Neural cell (in vitro differentiated cells): ENCODE measurements at regions not wholly inside any gene's neighbourhood (a gene's known extent, or its start where the extent isn't known, plus 50 kb on each side); places are given as distances from the start of the nearest gene placed in this dataset.

ENCODE experiments used
- H2AFZ ChIP-seq: fragments of 200-600, 300-800 bp; sonication (generic), shearing (Covaris generic); 2 replicates; pipeline ENCODE4 v1.6.0; 2014; ENCODE audit warnings: low read depth, mild to moderate bottlenecking, antibody characterized with exemption, low read length, moderate library complexity
- H3F3A ChIP-seq: fragments of 200-600 bp; shearing (Covaris generic); 2 replicates; pipeline ENCODE4 v1.6.1; 2016; ENCODE audit warnings: mild to moderate bottlenecking, moderate library complexity, mixed read lengths, antibody characterized with exemption, low read length; ENCODE audit not compliant: insufficient read depth, poor library complexity, severe bottlenecking
- H3K27ac ChIP-seq: fragments of 200-600, 300-800 bp; sonication (generic), shearing (Covaris generic); 2 replicates; pipeline ENCODE4 v1.5.1; 2014; ENCODE audit warnings: mild to moderate bottlenecking, low read length, moderate library complexity
- H3K27me3 ChIP-seq: fragments of 300-800, 200-600 bp; sonication (generic), shearing (Covaris generic); 2 replicates; pipeline ENCODE4 v1.6.0; 2014; ENCODE audit warnings: mild to moderate bottlenecking, low read depth, low read length, moderate library complexity; ENCODE audit not compliant: insufficient read depth
- H3K36me3 ChIP-seq: fragments of 300-800, 200-600 bp; sonication (generic), shearing (Covaris generic); 2 replicates; pipeline ENCODE4 v1.5.1; 2014; ENCODE audit warnings: mild to moderate bottlenecking, antibody characterized with exemption, low read length, moderate library complexity; ENCODE audit not compliant: insufficient read depth
- H3K4me2 ChIP-seq: fragments of 300-800, 200-600 bp; sonication (generic), shearing (Covaris generic); 2 replicates; pipeline ENCODE4 v1.6.0; 2014; ENCODE audit warnings: mild to moderate bottlenecking, low read length
- H3K4me3 ChIP-seq: fragments of 300-800, 200-600 bp; sonication (generic), shearing (Covaris generic); 2 replicates; pipeline ENCODE4 v1.5.1; 2014; ENCODE audit warnings: mild to moderate bottlenecking, low read length, moderate library complexity
- H3K79me2 ChIP-seq: fragments of 200-600 bp; shearing (Covaris generic); replicated peaks from 2 replicates; pipeline ENCODE4 v1.6.0; 2014; ENCODE audit warnings: mild to moderate bottlenecking, low read length, moderate library complexity; ENCODE audit not compliant: insufficient read depth
- H3K9ac ChIP-seq: fragments of 300-800, 200-600 bp; sonication (generic), shearing (Covaris generic); 2 replicates; pipeline ENCODE4 v1.6.1; 2016; ENCODE audit warnings: mild to moderate bottlenecking, low read length, mixed read lengths
- H3K9me2 ChIP-seq: fragments of 200-600 bp; shearing (Covaris generic); 2 replicates; pipeline ENCODE4 v1.6.1; 2016; ENCODE audit warnings: mild to moderate bottlenecking, low read length, mixed read lengths; ENCODE audit not compliant: insufficient read depth
- H3K9me3 ChIP-seq: fragments of 200-600, 300-800 bp; sonication (generic), shearing (Covaris generic); 2 replicates; pipeline ENCODE4 v1.6.1; 2016; ENCODE audit warnings: mild to moderate bottlenecking, mixed run types, low read length, moderate library complexity, mixed read lengths
- H4K20me1 ChIP-seq: fragments of 200-600 bp; shearing (Covaris generic); 2 replicates; pipeline ENCODE4 v1.6.1; 2016; ENCODE audit warnings: mild to moderate bottlenecking, mixed run types; ENCODE audit not compliant: insufficient read depth
- EP300 ChIP-seq: fragments of 450-650 bp; conservative IDR thresholded peaks from 2 replicates; pipeline ENCODE4 v1.6.1; 2014; ENCODE audit warnings: antibody characterized with exemption, mild to moderate bottlenecking, moderate library complexity; ENCODE audit not compliant: poor library complexity, severe bottlenecking
- EZH2 ChIP-seq: fragments of 200-600, 300-800 bp; shearing (Covaris generic), sonication (generic); IDR thresholded peaks from 2 replicates; pipeline ENCODE4 v1.6.1; 2014; ENCODE audit warnings: antibody characterized with exemption, low read length, borderline replicate concordance, mild to moderate bottlenecking; ENCODE audit not compliant: insufficient read depth, poor library complexity, severe bottlenecking
- MXI1 ChIP-seq: fragments of 450-650 bp; conservative IDR thresholded peaks from 2 replicates; pipeline ENCODE4 v1.6.1; 2014; ENCODE audit warnings: antibody characterized with exemption, mild to moderate bottlenecking; ENCODE audit not compliant: poor library complexity, severe bottlenecking
- POLR2AphosphoS5 ChIP-seq: IDR thresholded peaks from 2 replicates; pipeline ENCODE4 v1.6.1; 2012
- RAD21 ChIP-seq: fragments of 450-650 bp; conservative IDR thresholded peaks from 2 replicates; pipeline ENCODE4 v1.6.1; 2014; ENCODE audit warnings: antibody characterized with exemption, mild to moderate bottlenecking, moderate library complexity
- SMC3 ChIP-seq: fragments of 450-650 bp; conservative IDR thresholded peaks from 2 replicates; pipeline ENCODE4 v1.6.1; 2014; ENCODE audit warnings: antibody characterized with exemption, mild to moderate bottlenecking, moderate library complexity; ENCODE audit not compliant: poor library complexity
- TAF1 ChIP-seq: IDR thresholded peaks from 2 replicates; pipeline ENCODE4 v1.6.1; 2012; ENCODE audit warnings: low read depth
- TF ChIP-seq, protein P1 (sequence below): fragments of 450-650 bp; IDR thresholded peaks from 2 replicates; pipeline ENCODE4 v1.5.1; 2014; ENCODE audit warnings: antibody characterized with exemption, mild to moderate bottlenecking, moderate library complexity; ENCODE audit not compliant: poor library complexity, severe bottlenecking
- TF ChIP-seq, protein P2 (sequence below): IDR thresholded peaks from 2 replicates; pipeline ENCODE4 v1.6.1; 2012; ENCODE audit warnings: borderline replicate concordance

DNA sequence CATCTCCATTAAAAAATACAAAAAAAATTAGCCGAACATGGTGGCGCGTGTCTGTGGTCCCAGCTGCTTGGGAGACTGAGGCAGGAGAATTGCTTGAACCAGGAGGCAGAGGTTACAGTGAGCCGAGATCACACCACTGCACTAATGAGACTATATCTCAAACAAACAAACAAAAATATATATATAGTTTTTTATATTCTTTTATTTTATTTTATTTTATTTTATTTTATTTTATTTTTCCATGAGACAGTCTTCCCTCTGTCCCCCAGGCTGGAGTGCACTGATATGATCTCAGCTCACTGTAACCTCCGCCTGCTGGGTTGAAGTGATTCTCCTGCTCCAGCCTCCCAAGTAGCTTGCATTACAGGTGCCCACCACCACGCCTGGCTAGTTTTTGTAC lies 79.5 kb downstream of the IRF2BPL start:
- Histone ChIP-seq H3K4me2 (no peak overlapping the region), H4K20me1 (no peaks in the 10 kb centered on the region), H3K27ac (peak overlapping the region; percentile 92), H2AFZ (no peak overlapping the region), H3K36me3 (no peaks in the 10 kb centered on the region), H3K27me3 (no peaks in the 10 kb centered on the region), H3K4me3 (no peak overlapping the region), H3F3A (no peaks in the 10 kb centered on the region), H3K9me2 (no peaks in the 10 kb centered on the region), H3K9ac (no peak overlapping the region), H3K9me3 (no peaks in the 10 kb centered on the region), H3K79me2 (no peaks in the 10 kb centered on the region)
- no peak for TF ChIP-seq MXI1
- TF ChIP-seq, protein P1, sequence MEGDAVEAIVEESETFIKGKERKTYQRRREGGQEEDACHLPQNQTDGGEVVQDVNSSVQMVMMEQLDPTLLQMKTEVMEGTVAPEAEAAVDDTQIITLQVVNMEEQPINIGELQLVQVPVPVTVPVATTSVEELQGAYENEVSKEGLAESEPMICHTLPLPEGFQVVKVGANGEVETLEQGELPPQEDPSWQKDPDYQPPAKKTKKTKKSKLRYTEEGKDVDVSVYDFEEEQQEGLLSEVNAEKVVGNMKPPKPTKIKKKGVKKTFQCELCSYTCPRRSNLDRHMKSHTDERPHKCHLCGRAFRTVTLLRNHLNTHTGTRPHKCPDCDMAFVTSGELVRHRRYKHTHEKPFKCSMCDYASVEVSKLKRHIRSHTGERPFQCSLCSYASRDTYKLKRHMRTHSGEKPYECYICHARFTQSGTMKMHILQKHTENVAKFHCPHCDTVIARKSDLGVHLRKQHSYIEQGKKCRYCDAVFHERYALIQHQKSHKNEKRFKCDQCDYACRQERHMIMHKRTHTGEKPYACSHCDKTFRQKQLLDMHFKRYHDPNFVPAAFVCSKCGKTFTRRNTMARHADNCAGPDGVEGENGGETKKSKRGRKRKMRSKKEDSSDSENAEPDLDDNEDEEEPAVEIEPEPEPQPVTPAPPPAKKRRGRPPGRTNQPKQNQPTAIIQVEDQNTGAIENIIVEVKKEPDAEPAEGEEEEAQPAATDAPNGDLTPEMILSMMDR = no peak

DNA sequence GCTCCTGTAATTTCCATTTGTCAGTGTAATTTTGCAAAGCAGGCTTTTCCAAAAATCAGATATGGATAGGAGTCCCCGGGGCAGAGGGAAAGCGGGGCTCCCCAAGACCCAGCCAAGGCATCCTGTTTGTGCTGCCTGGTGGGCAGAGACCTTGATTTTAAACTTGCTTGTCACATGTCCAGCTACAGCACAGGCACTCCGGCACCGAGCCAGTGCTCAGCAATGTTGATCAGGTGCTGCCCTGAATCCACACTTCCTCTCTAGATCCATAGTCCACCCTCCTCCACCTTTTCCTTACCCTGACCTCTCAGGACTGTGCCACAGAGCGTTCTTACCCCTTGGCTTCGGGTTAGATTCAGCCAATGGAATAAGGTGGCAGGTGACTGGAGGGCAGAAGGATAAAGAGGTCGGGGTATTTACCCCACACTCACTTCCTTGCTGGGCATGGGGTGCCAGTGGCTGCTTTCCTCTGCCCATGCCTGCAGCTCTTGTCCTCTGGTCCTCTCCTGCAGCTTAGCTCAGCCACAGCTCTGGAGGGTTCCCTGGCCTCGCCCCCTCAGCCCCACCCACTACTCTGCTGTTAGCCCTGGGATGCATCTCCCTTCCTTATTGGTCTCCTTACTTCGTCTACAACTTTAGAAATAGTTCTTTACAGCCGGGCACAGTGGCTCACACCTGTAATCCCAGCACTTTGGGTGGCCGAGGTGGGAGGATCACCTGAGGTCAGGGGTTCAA lies 80.1 kb downstream of the IRF2BPL start:
- Histone ChIP-seq H3K4me2 (peak overlapping the region; percentile 54), H3K27me3 (no peaks in the 10 kb centered on the region), H3K79me2 (no peaks in the 10 kb centered on the region), H3K4me3 (no peak overlapping the region), H3K9me3 (no peaks in the 10 kb centered on the region), H3K36me3 (no peaks in the 10 kb centered on the region), H4K20me1 (no peaks in the 10 kb centered on the region), H3K9me2 (no peaks in the 10 kb centered on the region), H2AFZ (no peak overlapping the region), H3F3A (no peaks in the 10 kb centered on the region), H3K27ac (peak overlapping the region; percentile 92), H3K9ac (peak overlapping the region; percentile 67)
- no peak for TF ChIP-seq MXI1
- TF ChIP-seq, protein P1 = no peak
- TF ChIP-seq, protein P2, sequence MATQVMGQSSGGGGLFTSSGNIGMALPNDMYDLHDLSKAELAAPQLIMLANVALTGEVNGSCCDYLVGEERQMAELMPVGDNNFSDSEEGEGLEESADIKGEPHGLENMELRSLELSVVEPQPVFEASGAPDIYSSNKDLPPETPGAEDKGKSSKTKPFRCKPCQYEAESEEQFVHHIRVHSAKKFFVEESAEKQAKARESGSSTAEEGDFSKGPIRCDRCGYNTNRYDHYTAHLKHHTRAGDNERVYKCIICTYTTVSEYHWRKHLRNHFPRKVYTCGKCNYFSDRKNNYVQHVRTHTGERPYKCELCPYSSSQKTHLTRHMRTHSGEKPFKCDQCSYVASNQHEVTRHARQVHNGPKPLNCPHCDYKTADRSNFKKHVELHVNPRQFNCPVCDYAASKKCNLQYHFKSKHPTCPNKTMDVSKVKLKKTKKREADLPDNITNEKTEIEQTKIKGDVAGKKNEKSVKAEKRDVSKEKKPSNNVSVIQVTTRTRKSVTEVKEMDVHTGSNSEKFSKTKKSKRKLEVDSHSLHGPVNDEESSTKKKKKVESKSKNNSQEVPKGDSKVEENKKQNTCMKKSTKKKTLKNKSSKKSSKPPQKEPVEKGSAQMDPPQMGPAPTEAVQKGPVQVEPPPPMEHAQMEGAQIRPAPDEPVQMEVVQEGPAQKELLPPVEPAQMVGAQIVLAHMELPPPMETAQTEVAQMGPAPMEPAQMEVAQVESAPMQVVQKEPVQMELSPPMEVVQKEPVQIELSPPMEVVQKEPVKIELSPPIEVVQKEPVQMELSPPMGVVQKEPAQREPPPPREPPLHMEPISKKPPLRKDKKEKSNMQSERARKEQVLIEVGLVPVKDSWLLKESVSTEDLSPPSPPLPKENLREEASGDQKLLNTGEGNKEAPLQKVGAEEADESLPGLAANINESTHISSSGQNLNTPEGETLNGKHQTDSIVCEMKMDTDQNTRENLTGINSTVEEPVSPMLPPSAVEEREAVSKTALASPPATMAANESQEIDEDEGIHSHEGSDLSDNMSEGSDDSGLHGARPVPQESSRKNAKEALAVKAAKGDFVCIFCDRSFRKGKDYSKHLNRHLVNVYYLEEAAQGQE = no peak
- TF ChIP-seq TAF1 = no peak
- no peak for TF ChIP-seq EZH2
- TF ChIP-seq SMC3 = no peak
- no peak for TF ChIP-seq EP300
- no peak for TF ChIP-seq POLR2AphosphoS5
- TF ChIP-seq RAD21 = no peak
